GM12864 (cell line): ENCODE measurements at regions not wholly inside any gene's neighbourhood (a gene's known extent, or its start where the extent isn't known, plus 50 kb on each side); places are given as distances from the start of the nearest gene placed in this dataset.
"Not testable (repeated sequence)": the region's sequence is repeated elsewhere in the genome, so short reads cannot be mapped to it uniquely, and the experiment has no call there.

Source experiments
- DNase-seq: peaks from one replicate; pipeline ENCODE4 v3.0.0-alpha.2; 2011; ENCODE audit warnings: low read depth
- H3K4me3 ChIP-seq: 2 replicates; pipeline ENCODE4 v1.5.1; 2011; ENCODE audit warnings: mild to moderate bottlenecking, low read depth, low read length, control low read depth
- TF ChIP-seq, protein P1 (sequence below): IDR thresholded peaks from 2 replicates; pipeline ENCODE4 v1.5.1; 2011; ENCODE audit warnings: low read depth, mild to moderate bottlenecking, moderate library complexity, low read length, control low read depth, inconsistent platforms; ENCODE audit errors: missing control alignments

DNA sequence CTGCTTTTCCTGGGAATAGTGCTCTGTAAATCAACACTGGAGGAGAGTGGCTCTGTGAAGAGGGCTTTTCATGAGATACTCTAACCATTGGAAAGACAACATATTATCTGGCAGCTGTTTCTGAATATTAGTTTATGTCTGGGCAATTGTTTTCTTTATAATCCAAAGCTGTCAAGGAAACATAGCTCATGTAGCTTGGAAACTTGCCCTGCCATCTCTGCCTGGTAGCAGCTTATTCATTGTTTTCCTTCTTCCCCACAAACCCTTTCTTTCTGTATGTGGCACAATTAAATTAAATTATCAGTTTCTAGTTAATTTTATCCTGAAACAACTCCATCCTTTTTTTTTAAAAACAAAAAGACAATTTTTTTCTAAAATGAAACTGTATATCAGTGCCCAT is 160.0 kb downstream of the EDEM1 start:
- no peak for DNase-seq
- TF ChIP-seq, protein P1, sequence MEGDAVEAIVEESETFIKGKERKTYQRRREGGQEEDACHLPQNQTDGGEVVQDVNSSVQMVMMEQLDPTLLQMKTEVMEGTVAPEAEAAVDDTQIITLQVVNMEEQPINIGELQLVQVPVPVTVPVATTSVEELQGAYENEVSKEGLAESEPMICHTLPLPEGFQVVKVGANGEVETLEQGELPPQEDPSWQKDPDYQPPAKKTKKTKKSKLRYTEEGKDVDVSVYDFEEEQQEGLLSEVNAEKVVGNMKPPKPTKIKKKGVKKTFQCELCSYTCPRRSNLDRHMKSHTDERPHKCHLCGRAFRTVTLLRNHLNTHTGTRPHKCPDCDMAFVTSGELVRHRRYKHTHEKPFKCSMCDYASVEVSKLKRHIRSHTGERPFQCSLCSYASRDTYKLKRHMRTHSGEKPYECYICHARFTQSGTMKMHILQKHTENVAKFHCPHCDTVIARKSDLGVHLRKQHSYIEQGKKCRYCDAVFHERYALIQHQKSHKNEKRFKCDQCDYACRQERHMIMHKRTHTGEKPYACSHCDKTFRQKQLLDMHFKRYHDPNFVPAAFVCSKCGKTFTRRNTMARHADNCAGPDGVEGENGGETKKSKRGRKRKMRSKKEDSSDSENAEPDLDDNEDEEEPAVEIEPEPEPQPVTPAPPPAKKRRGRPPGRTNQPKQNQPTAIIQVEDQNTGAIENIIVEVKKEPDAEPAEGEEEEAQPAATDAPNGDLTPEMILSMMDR = no peak
- no peak overlapping the region for H3K4me3 ChIP-seq

- TF ChIP-seq, protein P1 = no peak
- no peak for DNase-seq
- no peak overlapping the region for H3K4me3 ChIP-seq
Observed at GRCh38 chr3:5348229-5348902, 160.9 kb downstream of the EDEM1 start.

DNA sequence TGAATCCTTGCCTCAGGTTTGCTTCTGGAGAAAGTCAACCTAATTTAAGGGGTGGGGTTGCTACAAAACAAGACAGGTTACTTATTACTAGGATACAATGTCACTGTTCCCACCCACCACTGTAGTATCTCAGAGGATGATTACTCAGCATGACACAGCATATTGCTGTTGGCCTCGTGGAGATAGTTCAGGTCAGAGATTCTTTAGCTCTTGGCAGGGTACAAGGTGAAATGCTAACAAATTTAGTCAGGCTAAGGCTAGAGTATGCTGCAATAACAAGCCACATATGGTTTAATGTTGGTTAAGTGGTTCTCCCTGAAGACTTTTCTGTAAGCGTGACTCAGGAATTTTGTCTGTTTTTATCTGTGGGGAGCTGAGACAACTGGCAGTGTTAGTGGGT is 161.8 kb downstream of the EDEM1 start:
- H3K4me3 ChIP-seq = no peak overlapping the region
- no peak for DNase-seq
- TF ChIP-seq, protein P1 = no peak

- TF ChIP-seq, protein P1 = no peak
- no peak overlapping the region for H3K4me3 ChIP-seq
Observed at GRCh38 chr3:5357089-5357488, 169.6 kb downstream of the EDEM1 start.

DNA sequence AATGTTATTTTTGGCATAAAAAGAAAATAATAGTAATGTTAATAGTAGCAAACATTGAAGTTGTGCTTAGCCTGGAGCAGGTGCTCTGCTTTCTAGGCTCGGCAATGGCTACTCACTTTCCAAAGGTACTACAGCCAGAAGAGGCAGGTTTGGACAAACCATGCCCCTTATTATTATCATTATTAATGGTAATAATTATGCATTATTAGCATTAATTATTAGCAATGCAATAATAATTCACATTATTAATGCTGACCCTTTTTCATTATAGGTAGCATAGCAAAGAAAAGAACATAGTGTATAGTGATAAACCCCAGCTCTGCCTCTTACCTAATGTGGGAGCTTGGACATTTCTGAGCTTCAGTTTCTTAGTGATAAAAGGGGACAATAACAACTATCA is 171.4 kb downstream of the EDEM1 start:
- DNase-seq = no peak
- H3K4me3 ChIP-seq = no peak overlapping the region
- TF ChIP-seq, protein P1 = no peak

More at GRCh38 chr3:5357089-5357488, 169.6 kb downstream of the EDEM1 start:
- no peak for DNase-seq

GRCh38 chr3:5360453-5360852 is 172.9 kb downstream of the EDEM1 start:
- no peak for DNase-seq
- TF ChIP-seq, protein P1 = no peak
- H3K4me3 ChIP-seq = no peak overlapping the region

DNA sequence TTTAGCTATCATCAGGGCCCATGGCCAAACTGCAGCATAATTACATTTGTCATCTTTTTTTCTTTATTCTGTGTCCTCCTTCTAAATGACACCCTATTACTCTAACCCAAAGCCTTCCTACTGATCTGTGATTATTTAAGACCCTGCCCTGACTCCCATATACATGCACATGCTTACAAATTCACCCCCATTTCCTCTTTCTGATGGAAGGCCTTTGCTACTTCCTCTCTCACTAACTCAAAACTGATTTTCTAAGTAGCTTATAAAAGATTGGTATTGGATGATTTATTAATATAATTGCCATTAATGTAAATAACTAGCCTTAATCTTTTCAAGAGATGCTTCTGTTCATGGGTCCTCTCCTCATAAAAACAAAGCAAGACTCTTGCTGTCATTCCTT is 179.2 kb downstream of the EDEM1 start:
- no peak for DNase-seq
- TF ChIP-seq, protein P1 = no peak
- no peak overlapping the region for H3K4me3 ChIP-seq

DNA sequence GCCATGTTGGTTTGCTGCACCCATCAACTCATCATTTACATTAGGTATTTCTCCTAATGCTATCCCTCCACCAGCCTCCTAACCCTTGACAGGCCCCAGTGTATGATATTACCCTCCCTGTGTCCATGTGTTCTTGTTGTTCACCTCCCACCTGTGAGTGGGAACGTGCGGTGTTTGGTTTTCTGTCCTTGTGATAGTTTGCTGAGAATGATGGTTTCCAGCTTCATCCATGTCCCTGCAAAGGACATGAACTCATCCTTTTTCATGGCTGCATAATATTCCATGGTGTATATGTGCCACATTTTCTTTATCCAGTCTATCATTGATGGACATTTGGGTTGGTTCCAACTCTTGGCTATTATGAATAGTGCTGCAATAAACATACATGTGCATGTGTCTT is 184.0 kb downstream of the EDEM1 start:
- H3K4me3 ChIP-seq, DNase-seq: not testable (repeated sequence)
